ENCODE measurements at regions not wholly inside any gene's neighbourhood (a gene's known extent, or its start where the extent isn't known, plus 50 kb on each side); places are given as distances from the start of the nearest gene placed in this dataset.
"Not testable (repeated sequence)": the region's sequence is repeated elsewhere in the genome, so short reads cannot be mapped to it uniquely, and the experiment has no call there.

DNA sequence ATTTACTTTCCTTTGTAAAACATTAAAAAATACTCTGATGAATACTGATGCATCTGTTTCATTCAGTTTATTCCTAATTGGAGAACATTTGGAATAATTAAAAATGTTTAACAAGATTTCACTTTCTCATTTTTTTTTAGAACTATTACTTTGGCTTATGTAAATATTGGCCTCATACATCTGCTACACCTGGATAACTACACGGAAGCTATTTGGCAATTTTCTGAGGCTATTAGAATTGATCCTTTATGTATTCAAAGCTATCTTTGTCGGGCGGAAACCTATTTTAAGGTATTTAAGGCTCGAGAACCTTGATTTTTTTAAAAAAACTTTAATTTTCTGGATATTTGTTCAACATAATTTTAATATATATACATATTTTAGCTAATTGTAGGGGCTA, 196.7 kb downstream of the TTC6 start:
- H3K4me1 ChIP-seq (ENCODE audit: control insufficient read depth in 1 of 2, insufficient read depth in 2 of 2, low read length in 2 of 2) = no peaks in the 10 kb centered on the region
- H3K36me3 ChIP-seq (ENCODE audit: control insufficient read depth in 1 of 2, insufficient read depth in 2 of 2, low read length in 2 of 2) = no peaks in the 10 kb centered on the region
- no peak overlapping the region for H3K27ac ChIP-seq (ENCODE audit: low read length)
- H3K4me3 ChIP-seq (ENCODE audit: low read depth in 1 of 2, low read length in 2 of 2) = no peak overlapping the region
- no peaks in the 10 kb centered on the region for H3K27me3 ChIP-seq (ENCODE audit: low read depth, low read length)
- no peaks in the 10 kb centered on the region for H3K9me3 ChIP-seq (ENCODE audit: control insufficient read depth in 1 of 2, low read length in 2 of 2)

DNA sequence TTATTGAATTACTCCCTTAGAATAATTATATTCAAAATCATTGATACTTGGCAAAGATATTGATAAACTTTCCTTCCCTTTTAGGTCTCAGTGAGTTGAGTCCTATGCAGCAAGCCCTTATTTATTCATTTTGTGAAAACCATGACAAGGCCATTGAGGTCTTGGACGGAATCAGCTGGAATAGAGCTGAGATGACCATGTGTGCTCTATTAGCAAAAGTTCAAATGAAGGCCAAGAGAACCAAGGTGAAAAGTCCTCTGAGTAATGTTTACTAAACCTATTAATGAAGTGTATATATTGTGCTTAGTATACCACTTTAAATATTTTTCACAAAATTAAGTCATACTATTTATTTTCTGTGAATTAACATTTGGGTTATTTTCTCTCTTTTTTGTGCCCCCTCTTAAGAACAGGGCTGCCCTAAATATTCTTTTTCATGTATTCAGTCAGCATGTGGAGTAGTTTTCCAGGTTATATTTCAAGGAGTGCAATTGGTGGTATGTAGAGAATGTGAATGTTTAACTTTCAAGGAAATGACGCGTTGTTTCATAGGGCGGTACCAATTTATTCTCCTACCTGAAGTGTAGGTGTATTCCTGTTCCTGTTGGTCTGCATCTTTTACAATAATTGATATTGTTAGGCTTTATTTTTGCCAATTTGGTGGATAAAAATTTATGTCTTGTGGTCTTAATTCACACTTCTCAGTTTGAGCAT, 201.4 kb downstream of the TTC6 start:
- Histone ChIP-seq H3K4me3 (ENCODE audit: low read depth in 1 of 2, low read length in 2 of 2) (no peak overlapping the region), H3K27me3 (ENCODE audit: low read depth, low read length) (no peaks in the 10 kb centered on the region), H3K4me1 (ENCODE audit: control insufficient read depth in 1 of 2, insufficient read depth in 2 of 2, low read length in 2 of 2) (no peaks in the 10 kb centered on the region), H3K27ac (ENCODE audit: low read length) (no peak overlapping the region), H3K36me3 (ENCODE audit: control insufficient read depth in 1 of 2, insufficient read depth in 2 of 2, low read length in 2 of 2) (no peaks in the 10 kb centered on the region), H3K9me3 (ENCODE audit: control insufficient read depth in 1 of 2, low read length in 2 of 2) (no peaks in the 10 kb centered on the region)

DNA sequence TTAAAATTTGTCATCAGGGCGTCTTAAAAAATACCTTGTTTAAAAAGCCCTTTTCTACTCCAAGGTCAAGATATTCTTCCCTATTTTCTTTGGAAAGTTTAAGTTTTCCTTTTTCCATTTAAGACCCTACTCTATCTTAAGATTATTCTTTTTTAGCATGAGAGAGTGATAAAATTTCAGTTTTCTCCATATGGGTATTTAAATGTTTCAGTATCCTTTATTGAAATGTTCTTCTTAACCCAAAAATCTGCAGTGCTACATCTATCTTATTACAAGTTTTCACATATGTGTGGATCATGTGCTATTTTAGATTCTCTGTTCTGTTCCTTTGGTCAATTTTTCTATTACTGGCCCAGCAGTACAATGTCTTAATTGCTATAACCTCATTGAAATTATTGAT, 202.2 kb downstream of the TTC6 start:
- H3K36me3 ChIP-seq (ENCODE audit: control insufficient read depth in 1 of 2, insufficient read depth in 2 of 2, low read length in 2 of 2) = no peaks in the 10 kb centered on the region
- no peaks in the 10 kb centered on the region for H3K4me1 ChIP-seq (ENCODE audit: control insufficient read depth in 1 of 2, insufficient read depth in 2 of 2, low read length in 2 of 2)
- no peaks in the 10 kb centered on the region for H3K27me3 ChIP-seq (ENCODE audit: low read depth, low read length)
- H3K4me3 ChIP-seq (ENCODE audit: low read depth in 1 of 2, low read length in 2 of 2) = no peak overlapping the region
- H3K9me3 ChIP-seq (ENCODE audit: control insufficient read depth in 1 of 2, low read length in 2 of 2) = no peaks in the 10 kb centered on the region
- H3K27ac ChIP-seq (ENCODE audit: low read length) = no peak overlapping the region

DNA sequence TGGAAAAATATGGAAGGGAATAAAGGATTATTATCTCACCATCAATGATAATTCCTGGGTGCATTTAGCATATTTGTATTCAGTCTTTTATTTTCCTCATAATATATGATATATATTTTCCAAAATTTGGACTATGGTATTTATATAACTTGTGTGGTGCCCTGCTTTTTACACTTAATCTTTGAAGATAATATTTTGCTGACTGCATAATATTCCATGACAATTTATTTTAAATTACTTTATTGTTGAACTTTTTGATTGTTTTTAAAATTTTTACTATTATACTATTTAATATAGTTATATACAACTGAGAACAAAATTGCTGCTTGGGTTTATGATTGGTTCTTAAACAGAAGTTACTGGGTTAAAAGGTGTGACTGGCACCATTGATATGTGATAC, 212.3 kb downstream of the TTC6 start:
- no peak overlapping the region for H3K4me3 ChIP-seq (ENCODE audit: low read depth in 1 of 2, low read length in 2 of 2)

DNA sequence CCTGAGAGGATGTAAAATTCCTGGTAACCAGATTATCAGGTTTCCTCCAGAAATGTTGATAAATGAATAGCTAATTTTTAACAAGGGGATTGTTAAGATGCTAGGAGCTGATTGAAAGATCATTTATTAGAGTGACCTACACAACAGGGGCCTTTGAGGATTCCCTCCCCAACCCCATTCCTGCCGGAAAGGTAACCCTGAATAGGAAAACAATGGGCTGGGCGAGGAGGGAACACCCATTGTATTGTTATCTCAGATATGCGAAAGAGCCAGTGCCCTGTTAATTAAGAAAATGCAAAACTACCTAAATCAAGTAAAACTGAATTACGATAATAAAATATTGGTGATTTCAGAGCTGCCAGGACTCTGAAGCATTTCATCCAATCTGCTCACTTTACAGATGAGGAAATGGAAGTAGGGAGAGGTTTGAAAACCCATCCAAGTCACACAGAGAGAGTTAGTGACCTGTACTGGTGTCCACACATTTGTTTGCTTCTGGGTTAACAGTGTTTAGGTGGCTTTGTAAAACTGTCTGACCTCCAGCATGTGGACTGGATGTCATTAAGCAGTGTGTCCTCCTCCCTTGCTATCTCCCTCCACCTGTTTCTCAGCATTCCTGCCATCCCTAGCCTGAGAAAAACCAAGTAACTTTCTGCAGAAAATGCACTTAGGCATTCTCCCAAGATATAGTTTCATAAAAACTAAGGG, 214.8 kb downstream of the TTC6 start:
- H3K9me3 ChIP-seq (ENCODE audit: control insufficient read depth in 1 of 2, low read length in 2 of 2) = no peaks in the 10 kb centered on the region
- H3K4me3 ChIP-seq (ENCODE audit: low read depth in 1 of 2, low read length in 2 of 2) = no peak overlapping the region
- no peak overlapping the region for H3K27ac ChIP-seq (ENCODE audit: low read length)
- no peaks in the 10 kb centered on the region for H3K4me1 ChIP-seq (ENCODE audit: control insufficient read depth in 1 of 2, insufficient read depth in 2 of 2, low read length in 2 of 2)
- no peaks in the 10 kb centered on the region for H3K27me3 ChIP-seq (ENCODE audit: low read depth, low read length)
- no peaks in the 10 kb centered on the region for H3K36me3 ChIP-seq (ENCODE audit: control insufficient read depth in 1 of 2, insufficient read depth in 2 of 2, low read length in 2 of 2)

More for the DNA sequence above, 212.3 kb downstream of the TTC6 start:
- H3K27ac ChIP-seq (ENCODE audit: low read length) = no peak overlapping the region
- no peaks in the 10 kb centered on the region for H3K36me3 ChIP-seq (ENCODE audit: control insufficient read depth in 1 of 2, insufficient read depth in 2 of 2, low read length in 2 of 2)
- H3K4me1 ChIP-seq (ENCODE audit: control insufficient read depth in 1 of 2, insufficient read depth in 2 of 2, low read length in 2 of 2) = no peaks in the 10 kb centered on the region
- H3K27me3 ChIP-seq (ENCODE audit: low read depth, low read length) = no peaks in the 10 kb centered on the region
- H3K9me3 ChIP-seq (ENCODE audit: control insufficient read depth in 1 of 2, low read length in 2 of 2) = no peaks in the 10 kb centered on the region

DNA sequence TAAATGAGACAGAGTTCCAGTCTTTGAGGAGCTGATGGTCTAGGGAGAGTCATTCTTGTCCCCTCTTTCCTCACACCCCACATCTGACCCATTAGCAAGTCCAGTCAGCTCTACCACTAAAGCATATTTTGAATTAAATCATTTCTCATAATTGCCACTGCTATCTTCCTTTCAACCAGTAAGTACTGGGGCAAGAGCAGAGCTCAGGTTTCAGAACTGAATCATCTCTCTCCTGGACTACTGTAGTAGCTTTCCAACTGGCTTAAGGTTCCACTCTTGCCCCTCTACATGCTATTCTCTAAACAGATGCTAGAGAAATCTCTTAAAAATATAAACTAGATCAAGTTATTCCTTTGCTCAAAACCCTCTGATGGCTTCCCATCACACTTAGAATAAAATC, 218.3 kb downstream of the TTC6 start:
- H3K27ac ChIP-seq (ENCODE audit: low read length) = no peak overlapping the region
- no peak overlapping the region for H3K4me3 ChIP-seq (ENCODE audit: low read depth in 1 of 2, low read length in 2 of 2)
- no peaks in the 10 kb centered on the region for H3K36me3 ChIP-seq (ENCODE audit: control insufficient read depth in 1 of 2, insufficient read depth in 2 of 2, low read length in 2 of 2)
- H3K4me1 ChIP-seq (ENCODE audit: control insufficient read depth in 1 of 2, insufficient read depth in 2 of 2, low read length in 2 of 2) = no peaks in the 10 kb centered on the region
- no peaks in the 10 kb centered on the region for H3K27me3 ChIP-seq (ENCODE audit: low read depth, low read length)
- H3K9me3 ChIP-seq (ENCODE audit: control insufficient read depth in 1 of 2, low read length in 2 of 2) = no peaks in the 10 kb centered on the region

DNA sequence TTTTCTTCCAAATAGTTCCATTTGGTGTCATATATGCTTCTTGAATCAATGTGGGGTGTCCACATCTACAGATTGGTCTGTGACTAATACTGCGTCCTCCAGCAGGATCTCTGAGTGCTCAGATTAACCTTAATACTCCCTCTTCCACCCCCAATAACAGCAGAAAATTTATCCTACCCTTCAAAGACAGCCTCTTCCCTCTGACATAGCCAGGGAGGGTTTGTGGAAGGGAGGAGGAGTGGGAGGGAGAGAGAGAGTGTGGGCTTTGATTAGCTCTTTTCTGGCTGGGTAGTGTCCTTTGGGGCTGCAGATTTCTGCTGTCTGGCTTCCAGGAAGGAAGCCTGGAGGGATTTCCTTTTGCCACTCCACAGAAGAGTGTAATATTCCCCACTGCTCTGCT, 220.7 kb downstream of the TTC6 start:
- no peak overlapping the region for H3K4me3 ChIP-seq (ENCODE audit: low read depth in 1 of 2, low read length in 2 of 2)
- no peaks in the 10 kb centered on the region for H3K36me3 ChIP-seq (ENCODE audit: control insufficient read depth in 1 of 2, insufficient read depth in 2 of 2, low read length in 2 of 2)
- no peak overlapping the region for H3K27ac ChIP-seq (ENCODE audit: low read length)
- no peaks in the 10 kb centered on the region for H3K4me1 ChIP-seq (ENCODE audit: control insufficient read depth in 1 of 2, insufficient read depth in 2 of 2, low read length in 2 of 2)
- H3K9me3 ChIP-seq (ENCODE audit: control insufficient read depth in 1 of 2, low read length in 2 of 2) = no peaks in the 10 kb centered on the region
- H3K27me3 ChIP-seq (ENCODE audit: low read depth, low read length) = no peaks in the 10 kb centered on the region

DNA sequence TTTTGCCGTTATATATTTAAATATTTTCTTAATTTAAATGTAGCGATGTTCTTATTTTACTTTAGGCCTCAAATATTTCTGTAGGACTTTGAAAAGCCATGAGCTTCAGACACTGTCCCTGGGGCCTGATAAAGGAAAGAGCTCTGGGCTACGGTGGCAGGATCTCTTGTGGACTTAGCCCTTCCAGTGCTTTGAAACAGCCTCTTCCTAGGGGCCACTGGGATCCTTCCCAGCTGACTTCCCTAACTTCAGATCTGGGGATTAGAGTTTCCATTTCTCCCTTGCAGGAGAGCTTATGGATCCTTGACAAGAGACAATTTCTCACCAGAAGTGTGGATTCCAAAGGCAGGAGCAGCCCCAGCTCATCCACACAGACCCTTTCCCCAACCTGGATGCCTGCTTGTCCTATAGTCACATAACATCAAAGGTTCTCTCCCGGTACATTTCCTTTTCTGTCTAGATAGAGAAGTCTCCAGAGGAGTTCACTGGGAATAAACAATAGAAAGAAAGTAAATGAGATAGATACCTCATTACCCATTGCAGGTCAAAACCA, 221.4 kb downstream of the TTC6 start:
- no peaks in the 10 kb centered on the region for H3K4me1 ChIP-seq (ENCODE audit: control insufficient read depth in 1 of 2, insufficient read depth in 2 of 2, low read length in 2 of 2)
- no peak overlapping the region for H3K4me3 ChIP-seq (ENCODE audit: low read depth in 1 of 2, low read length in 2 of 2)
- H3K36me3 ChIP-seq (ENCODE audit: control insufficient read depth in 1 of 2, insufficient read depth in 2 of 2, low read length in 2 of 2) = no peaks in the 10 kb centered on the region
- H3K27me3 ChIP-seq (ENCODE audit: low read depth, low read length) = no peaks in the 10 kb centered on the region
- no peaks in the 10 kb centered on the region for H3K9me3 ChIP-seq (ENCODE audit: control insufficient read depth in 1 of 2, low read length in 2 of 2)
- no peak overlapping the region for H3K27ac ChIP-seq (ENCODE audit: low read length)

DNA sequence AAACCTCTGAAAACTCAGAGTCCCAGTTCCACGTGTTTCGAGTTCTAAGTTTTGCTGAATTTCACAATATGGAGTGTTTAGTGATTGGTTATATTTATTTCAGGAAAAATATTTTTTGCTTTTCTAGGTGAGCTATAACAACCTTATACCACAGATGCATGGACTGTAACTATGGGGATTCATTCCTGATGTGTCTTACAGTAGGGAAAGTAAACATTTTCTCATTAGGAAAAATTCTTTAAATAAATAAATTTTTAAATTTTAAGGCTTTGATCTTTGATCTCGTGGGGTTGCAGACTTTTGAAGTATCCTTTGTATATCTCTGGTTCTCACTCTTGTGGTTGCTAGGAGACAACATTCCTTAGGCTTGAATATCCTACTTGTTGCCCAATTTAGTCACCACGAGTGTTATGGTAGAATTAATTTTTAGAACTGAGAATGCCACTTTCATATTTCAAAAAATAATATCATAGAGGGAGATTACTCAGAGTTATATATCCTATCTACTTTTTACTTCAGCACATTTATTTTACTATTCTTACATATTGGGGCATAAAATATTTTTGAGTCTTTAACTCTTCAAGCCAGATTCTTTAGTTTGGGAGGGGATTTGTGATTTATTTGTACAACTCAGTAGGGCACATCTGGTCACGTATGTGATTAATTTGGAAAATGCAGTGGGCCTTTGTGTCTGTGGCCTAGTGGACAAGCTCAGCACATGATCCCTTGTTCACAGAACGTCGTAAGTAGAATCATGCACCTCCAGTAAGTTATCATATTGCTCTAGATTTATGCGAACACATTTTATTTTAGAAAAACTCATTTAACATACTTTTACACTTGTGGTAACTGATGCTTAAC, 224.0 kb downstream of the TTC6 start:
- Histone ChIP-seq H3K4me3 (ENCODE audit: low read depth in 1 of 2, low read length in 2 of 2) (no peak overlapping the region), H3K27me3 (ENCODE audit: low read depth, low read length) (no peaks in the 10 kb centered on the region), H3K27ac (ENCODE audit: low read length) (no peak overlapping the region), H3K36me3 (ENCODE audit: control insufficient read depth in 1 of 2, insufficient read depth in 2 of 2, low read length in 2 of 2) (no peaks in the 10 kb centered on the region), H3K4me1 (ENCODE audit: control insufficient read depth in 1 of 2, insufficient read depth in 2 of 2, low read length in 2 of 2) (no peaks in the 10 kb centered on the region), H3K9me3 (ENCODE audit: control insufficient read depth in 1 of 2, low read length in 2 of 2) (no peaks in the 10 kb centered on the region)

DNA sequence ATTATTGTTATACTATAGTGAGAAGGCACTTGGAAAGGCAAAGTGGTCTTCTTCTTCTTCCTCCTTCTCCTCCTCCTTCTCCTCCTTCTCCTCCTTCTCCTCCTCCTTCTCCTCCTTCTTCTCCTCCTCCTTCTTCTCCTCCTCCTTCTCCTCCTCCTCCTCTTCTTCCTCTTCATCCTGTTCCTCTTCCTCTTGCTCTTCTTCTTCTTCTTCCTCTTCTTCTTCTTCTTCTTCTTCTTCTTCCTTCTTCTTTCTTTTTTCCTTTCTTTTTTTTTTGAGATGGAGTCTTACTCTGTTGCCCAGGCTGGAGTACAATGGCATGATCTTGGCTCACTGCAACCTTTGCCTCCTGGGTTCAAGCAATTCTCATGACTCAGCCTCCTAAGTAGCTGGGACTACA, 225.4 kb downstream of the TTC6 start:
- not testable (repeated sequence) for H3K36me3 ChIP-seq (ENCODE audit: control insufficient read depth in 1 of 2, insufficient read depth in 2 of 2, low read length in 2 of 2); H3K4me1 ChIP-seq (ENCODE audit: control insufficient read depth in 1 of 2, insufficient read depth in 2 of 2, low read length in 2 of 2); H3K27me3 ChIP-seq (ENCODE audit: low read depth, low read length); H3K27ac ChIP-seq (ENCODE audit: low read length); H3K4me3 ChIP-seq (ENCODE audit: low read depth in 1 of 2, low read length in 2 of 2); H3K9me3 ChIP-seq (ENCODE audit: control insufficient read depth in 1 of 2, low read length in 2 of 2)

Measured in muscle layer of duodenum (tissue), 2 donors.